Mucosa of stomach (tissue), 1 donor: ENCODE measurements at regions not wholly inside any gene's neighbourhood (a gene's known extent, or its start where the extent isn't known, plus 50 kb on each side); places are given as distances from the start of the nearest gene placed in this dataset.

Experiments used
- H3K27me3 ChIP-seq: one replicate; pipeline ENCODE4 v1.7.0; 2013; ENCODE audit warnings: mild to moderate bottlenecking, low read length; ENCODE audit not compliant: control insufficient read depth, insufficient read depth
- H3K36me3 ChIP-seq: one replicate; pipeline ENCODE4 v1.7.0; 2013; ENCODE audit warnings: low read length; ENCODE audit not compliant: control insufficient read depth, insufficient read depth
- H3K4me1 ChIP-seq: one replicate; pipeline ENCODE4 v1.7.0; 2013; ENCODE audit warnings: mild to moderate bottlenecking, low read length; ENCODE audit not compliant: control insufficient read depth, insufficient read depth
- H3K4me3 ChIP-seq: one replicate; pipeline ENCODE4 v1.7.0; 2013; ENCODE audit warnings: low read length
- H3K9ac ChIP-seq: one replicate; pipeline ENCODE4 v1.7.0; 2013; ENCODE audit warnings: mild to moderate bottlenecking, low read length, moderate library complexity
- H3K9me3 ChIP-seq: one replicate; pipeline ENCODE4 v1.7.0; 2013; ENCODE audit warnings: mild to moderate bottlenecking, low read length, moderate library complexity; ENCODE audit not compliant: control insufficient read depth
- donor health status: Pancreatic carcinoma.

GRCh38 chr18:38851526-38851925, 1285.9 kb upstream of the CELF4 start:
- Histone ChIP-seq H3K4me3 (no peak overlapping the region), H3K9me3 (no peaks in the 10 kb centered on the region), H3K27me3 (no peaks in the 10 kb centered on the region), H3K4me1 (no peaks in the 10 kb centered on the region), H3K36me3 (no peaks in the 10 kb centered on the region), H3K9ac (no peak overlapping the region)

GRCh38 chr18:38847326-38847725, 1281.7 kb upstream of the CELF4 start:
- Histone ChIP-seq H3K9me3 (no peaks in the 10 kb centered on the region), H3K4me3 (no peak overlapping the region), H3K36me3 (no peaks in the 10 kb centered on the region), H3K4me1 (no peaks in the 10 kb centered on the region), H3K27me3 (no peaks in the 10 kb centered on the region), H3K9ac (no peak overlapping the region)

GRCh38 chr18:38843291-38843690, 1277.7 kb upstream of the CELF4 start:
- Histone ChIP-seq H3K36me3 (no peaks in the 10 kb centered on the region), H3K27me3 (no peaks in the 10 kb centered on the region), H3K9ac (no peak overlapping the region), H3K4me1 (no peaks in the 10 kb centered on the region), H3K4me3 (no peak overlapping the region), H3K9me3 (no peaks in the 10 kb centered on the region)

- no peaks in the 10 kb centered on the region for H3K4me1 ChIP-seq
- no peak overlapping the region for H3K9ac ChIP-seq
- no peaks in the 10 kb centered on the region for H3K36me3 ChIP-seq
- H3K9me3 ChIP-seq, result no peaks in the 10 kb centered on the region
- H3K27me3 ChIP-seq, result no peaks in the 10 kb centered on the region
- no peak overlapping the region for H3K4me3 ChIP-seq
Measured at GRCh38 chr18:38826247-38826646, 1260.6 kb upstream of the CELF4 start.

- H3K9me3 ChIP-seq, result no peaks in the 10 kb centered on the region
- H3K27me3 ChIP-seq, result no peaks in the 10 kb centered on the region
- no peaks in the 10 kb centered on the region for H3K36me3 ChIP-seq
- no peaks in the 10 kb centered on the region for H3K4me1 ChIP-seq
- H3K9ac ChIP-seq, result no peak overlapping the region
- no peak overlapping the region for H3K4me3 ChIP-seq
Measured at GRCh38 chr18:38811209-38811608, 1245.6 kb upstream of the CELF4 start.

GRCh38 chr18:38810789-38811188, 1245.2 kb upstream of the CELF4 start:
- no peak overlapping the region for H3K4me3 ChIP-seq
- H3K4me1 ChIP-seq, result no peaks in the 10 kb centered on the region
- H3K36me3 ChIP-seq, result no peaks in the 10 kb centered on the region
- H3K9ac ChIP-seq, result no peak overlapping the region
- H3K27me3 ChIP-seq, result no peaks in the 10 kb centered on the region
- no peaks in the 10 kb centered on the region for H3K9me3 ChIP-seq

GRCh38 chr18:38807915-38808314, 1242.3 kb upstream of the CELF4 start:
- no peaks in the 10 kb centered on the region for H3K4me1 ChIP-seq
- no peak overlapping the region for H3K9ac ChIP-seq
- H3K27me3 ChIP-seq, result no peaks in the 10 kb centered on the region
- no peaks in the 10 kb centered on the region for H3K36me3 ChIP-seq
- H3K4me3 ChIP-seq, result no peak overlapping the region
- no peaks in the 10 kb centered on the region for H3K9me3 ChIP-seq

- Histone ChIP-seq H3K4me1 (no peaks in the 10 kb centered on the region), H3K36me3 (no peaks in the 10 kb centered on the region), H3K4me3 (no peak overlapping the region), H3K9me3 (no peaks in the 10 kb centered on the region), H3K9ac (no peak overlapping the region), H3K27me3 (no peaks in the 10 kb centered on the region)
Measured at GRCh38 chr18:38805256-38805655, 1239.7 kb upstream of the CELF4 start.

GRCh38 chr18:38801640-38802039, 1236.0 kb upstream of the CELF4 start:
- no peaks in the 10 kb centered on the region for H3K9me3 ChIP-seq
- no peak overlapping the region for H3K4me3 ChIP-seq
- no peaks in the 10 kb centered on the region for H3K27me3 ChIP-seq
- no peak overlapping the region for H3K9ac ChIP-seq
- H3K4me1 ChIP-seq, result no peaks in the 10 kb centered on the region
- no peaks in the 10 kb centered on the region for H3K36me3 ChIP-seq

- no peak overlapping the region for H3K9ac ChIP-seq
- no peak overlapping the region for H3K4me3 ChIP-seq
Measured at GRCh38 chr18:38796762-38797161, 1231.2 kb upstream of the CELF4 start.

GRCh38 chr18:38792731-38793130, 1227.1 kb upstream of the CELF4 start:
- Histone ChIP-seq H3K9me3 (no peaks in the 10 kb centered on the region), H3K9ac (no peak overlapping the region), H3K4me3 (no peak overlapping the region), H3K27me3 (no peaks in the 10 kb centered on the region), H3K4me1 (no peaks in the 10 kb centered on the region), H3K36me3 (no peaks in the 10 kb centered on the region)

More at GRCh38 chr18:38796762-38797161, 1231.2 kb upstream of the CELF4 start:
- no peaks in the 10 kb centered on the region for H3K9me3 ChIP-seq
- H3K4me1 ChIP-seq, result no peaks in the 10 kb centered on the region
- no peaks in the 10 kb centered on the region for H3K36me3 ChIP-seq
- no peaks in the 10 kb centered on the region for H3K27me3 ChIP-seq

GRCh38 chr18:38790786-38791185, 1225.2 kb upstream of the CELF4 start:
- H3K4me1 ChIP-seq, result no peaks in the 10 kb centered on the region
- no peaks in the 10 kb centered on the region for H3K9me3 ChIP-seq
- H3K9ac ChIP-seq, result no peak overlapping the region
- H3K36me3 ChIP-seq, result no peaks in the 10 kb centered on the region
- H3K27me3 ChIP-seq, result no peaks in the 10 kb centered on the region
- no peak overlapping the region for H3K4me3 ChIP-seq

- H3K4me3 ChIP-seq, result no peak overlapping the region
- H3K4me1 ChIP-seq, result no peaks in the 10 kb centered on the region
- no peaks in the 10 kb centered on the region for H3K36me3 ChIP-seq
- H3K9me3 ChIP-seq, result no peaks in the 10 kb centered on the region
- no peak overlapping the region for H3K9ac ChIP-seq
- H3K27me3 ChIP-seq, result no peaks in the 10 kb centered on the region
Measured at GRCh38 chr18:38790303-38790702, 1224.7 kb upstream of the CELF4 start.
